Liver (tissue), 8 donors: ENCODE measurements at regions not wholly inside any gene's neighbourhood (a gene's known extent, or its start where the extent isn't known, plus 50 kb on each side); places are given as distances from the start of the nearest gene placed in this dataset.

Experiments
- DNase-seq: peaks from one replicate; pipeline ENCODE4 v3.0.0-alpha.2; 2017; ENCODE audit warnings: low spot score
- H3K27ac ChIP-seq, 2 donors: one replicate each; pipeline ENCODE4 v1.7.0; 2013; ENCODE audit warnings: inconsistent platforms in 2 of 2, low read length in 2 of 2, control low read depth in 1 of 2, low read depth in 1 of 2, mild to moderate bottlenecking in 1 of 2
- H3K27me3 ChIP-seq, 4 donors: one replicate each; pipeline versions ENCODE4 v1.6.1 to v1.7.0; 2013; ENCODE audit warnings: low read length in 3 of 4, inconsistent platforms in 1 of 4, mild to moderate bottlenecking in 1 of 4, moderate library complexity in 1 of 4; ENCODE audit not compliant: control insufficient read depth in 4 of 4, insufficient read depth in 4 of 4
- H3K36me3 ChIP-seq, 4 donors: one replicate each; pipeline versions ENCODE4 v1.6.1 to v1.7.0; 2013; ENCODE audit warnings: low read length in 3 of 4, mild to moderate bottlenecking in 3 of 4, low read depth in 1 of 4, moderate library complexity in 1 of 4; ENCODE audit not compliant: control insufficient read depth in 4 of 4, insufficient read depth in 3 of 4
- H3K4me1 ChIP-seq, 4 donors: one replicate each; pipeline versions ENCODE4 v1.6.1 to v1.7.0; 2013; ENCODE audit warnings: low read length in 3 of 4, mild to moderate bottlenecking in 3 of 4, moderate library complexity in 1 of 4; ENCODE audit not compliant: control insufficient read depth in 4 of 4, insufficient read depth in 4 of 4
- H3K4me3 ChIP-seq, 3 donors: one replicate each; pipeline versions ENCODE4 v1.6.1 to v1.7.0; 2013; ENCODE audit warnings: low read length in 3 of 3, control low read depth in 1 of 3, low read depth in 1 of 3, mild to moderate bottlenecking in 1 of 3
- H3K9ac ChIP-seq, 2 donors: one replicate each; pipeline ENCODE4 v1.7.0; 2013; ENCODE audit warnings: low read length in 2 of 2, mild to moderate bottlenecking in 2 of 2, moderate library complexity in 2 of 2, control low read depth in 1 of 2, low read depth in 1 of 2
- H3K9me3 ChIP-seq, 4 donors: one replicate each; pipeline versions ENCODE4 v1.6.1 to v1.7.0; 2013; ENCODE audit warnings: low read length in 3 of 4; ENCODE audit not compliant: control insufficient read depth in 4 of 4
- FOXA1 ChIP-seq: IDR thresholded peaks from 2 replicates; pipeline ENCODE4 v1.6.1; 2016; ENCODE audit warnings: antibody characterized with exemption
- FOXA2 ChIP-seq: IDR thresholded peaks from 2 replicates; pipeline ENCODE4 v1.6.1; 2016; ENCODE audit warnings: antibody characterized with exemption
- GABPA ChIP-seq, 2 donors: IDR thresholded peaks in 1 of 2; conservative IDR thresholded peaks in 1 of 2; 2 replicates each; pipeline ENCODE4 v1.6.1; 2016; ENCODE audit warnings: antibody characterized with exemption in 2 of 2, mild to moderate bottlenecking in 1 of 2, moderate library complexity in 1 of 2
- HNF4A ChIP-seq, 2 donors: conservative IDR thresholded peaks; 2 replicates each; pipeline ENCODE4 v1.6.1; 2016; ENCODE audit warnings: antibody characterized with exemption in 2 of 2, mild to moderate bottlenecking in 2 of 2
- HNF4G ChIP-seq: IDR thresholded peaks from 2 replicates; pipeline ENCODE4 v1.6.1; 2016; ENCODE audit warnings: antibody characterized with exemption
- JUND ChIP-seq, 2 donors: IDR thresholded peaks; 2 replicates each; pipeline ENCODE4 v1.6.1; 2016; ENCODE audit warnings: antibody characterized with exemption in 2 of 2
- MAX ChIP-seq: IDR thresholded peaks from 2 replicates; pipeline ENCODE4 v1.6.1; 2016; ENCODE audit warnings: antibody characterized with exemption
- NR2F2 ChIP-seq: IDR thresholded peaks from 2 replicates; pipeline ENCODE4 v1.6.1; 2016; ENCODE audit warnings: antibody characterized with exemption
- RAD21 ChIP-seq, 2 donors: IDR thresholded peaks; 2 replicates each; pipeline ENCODE4 v1.6.1; 2016; ENCODE audit warnings: antibody characterized with exemption in 2 of 2, mild to moderate bottlenecking in 2 of 2
- REST ChIP-seq: IDR thresholded peaks from 2 replicates; pipeline ENCODE4 v1.6.1; 2016; ENCODE audit warnings: antibody characterized with exemption, mild to moderate bottlenecking
- RXRA ChIP-seq, 2 donors: IDR thresholded peaks; 2 replicates each; pipeline ENCODE4 v1.6.1; 2017 to 2018; ENCODE audit warnings: antibody characterized with exemption in 2 of 2, mild to moderate bottlenecking in 1 of 2
- SP1 ChIP-seq: IDR thresholded peaks from 2 replicates; pipeline ENCODE4 v1.6.1; 2018; ENCODE audit warnings: antibody characterized with exemption, mild to moderate bottlenecking
- TAF1 ChIP-seq: conservative IDR thresholded peaks from 2 replicates; pipeline ENCODE4 v1.6.1; 2016; ENCODE audit warnings: antibody characterized with exemption, mild to moderate bottlenecking
- YY1 ChIP-seq: IDR thresholded peaks from 2 replicates; pipeline ENCODE4 v1.6.1; 2016; ENCODE audit warnings: antibody characterized with exemption, mild to moderate bottlenecking
- WGBS: extraction: QIAGEN DNeasy Blood & Tissue Kit; methylation state at CpG from one replicate; pipeline ENCODE4 v1.1.7; 2013; 5-methylcytosine and 5-hydroxymethylcytosine counted together
- TF ChIP-seq, protein P1 (sequence below): IDR thresholded peaks from 2 replicates; pipeline ENCODE4 v1.6.1; 2016; ENCODE audit warnings: antibody characterized with exemption
- TF ChIP-seq, protein P2 (sequence below): fragments of 150-350 bp; IDR thresholded peaks from 2 replicates; pipeline ENCODE4 v1.5.1; 2017; ENCODE audit warnings: improper control_type of control experiment, low read depth, low read length; ENCODE audit not compliant: missing input control
- TF ChIP-seq, protein P3 (sequence below): IDR thresholded peaks from 2 replicates; pipeline ENCODE4 v1.6.1; 2016; ENCODE audit warnings: antibody characterized with exemption
- donor health status: healthy.
- donor health status: healthy.
- donor health status: healthy.
- donor health status: healthy.
- donor health status: healthy.

DNA sequence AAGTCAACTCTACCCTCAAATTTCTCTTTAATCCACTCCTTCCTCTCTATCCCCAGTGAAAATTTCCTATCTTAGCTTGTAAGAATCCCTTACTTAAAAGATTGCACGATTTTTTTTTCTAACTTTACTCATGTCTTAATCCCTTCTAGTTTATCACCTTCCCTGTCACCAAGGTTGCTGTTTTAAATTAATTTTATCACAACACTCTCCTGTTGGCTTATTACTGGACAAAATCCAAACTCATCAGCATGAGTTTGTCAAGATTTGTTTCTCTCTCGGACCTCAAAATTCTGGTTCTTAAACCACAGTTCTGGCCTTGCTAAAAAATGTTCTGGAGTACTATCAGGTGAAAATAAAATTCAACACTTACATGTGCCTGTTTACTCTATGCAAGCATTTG, 959.1 kb upstream of the SLC10A2 start (continued):
- TF ChIP-seq, protein P1, sequence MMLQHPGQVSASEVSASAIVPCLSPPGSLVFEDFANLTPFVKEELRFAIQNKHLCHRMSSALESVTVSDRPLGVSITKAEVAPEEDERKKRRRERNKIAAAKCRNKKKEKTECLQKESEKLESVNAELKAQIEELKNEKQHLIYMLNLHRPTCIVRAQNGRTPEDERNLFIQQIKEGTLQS: no peak
- no peak for TF ChIP-seq FOXA2
- no peak for TF ChIP-seq NR2F2
- no peak for TF ChIP-seq MAX
- TF ChIP-seq RXRA (IDR thresholded peaks at IDR 0.05): no peak
- TF ChIP-seq FOXA1: no peak
- no peak for TF ChIP-seq TAF1
- no peak for TF ChIP-seq JUND (IDR thresholded peaks at IDR 0.05)
- TF ChIP-seq HNF4A (conservative IDR thresholded peaks at IDR 0.05): no peak

DNA sequence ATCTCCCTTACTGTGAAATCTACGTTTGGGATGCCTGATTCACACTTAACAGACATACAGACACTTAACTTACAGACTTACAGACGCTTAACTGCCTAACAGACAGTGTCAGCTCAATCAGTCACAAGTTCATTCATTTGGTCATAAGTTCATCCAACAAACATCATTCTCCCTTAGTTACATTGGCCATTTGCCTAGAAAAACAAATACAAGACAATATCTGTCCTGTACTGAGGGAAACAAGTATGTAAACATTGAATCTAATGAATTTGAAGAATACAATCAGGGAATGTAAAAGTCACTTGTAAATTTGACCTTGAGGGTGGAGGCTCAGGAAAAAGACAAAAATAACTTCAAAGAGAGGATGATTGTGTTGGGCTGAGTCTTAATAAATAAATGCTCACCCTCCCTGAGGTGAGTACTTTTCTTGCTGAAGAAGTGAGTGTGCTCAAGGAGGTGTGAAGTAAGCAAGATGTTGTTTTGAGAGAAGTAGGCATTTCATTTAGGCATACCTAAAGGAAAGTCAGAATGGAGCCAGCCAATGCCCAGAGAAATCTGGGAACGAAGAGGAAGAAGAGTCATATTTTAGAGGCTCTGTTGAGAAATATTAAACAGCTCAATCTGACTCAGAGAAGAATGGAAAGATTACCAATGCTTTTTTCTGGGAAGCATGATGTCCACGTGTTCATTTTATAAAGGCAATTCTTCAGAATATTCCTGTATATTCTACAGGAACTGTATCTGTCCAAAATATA, 958.4 kb upstream of the SLC10A2 start:
- Histone ChIP-seq H3K4me1 (no peaks in the 10 kb centered on the region), H3K9ac (no peak overlapping the region), H3K36me3 (no peaks in the 10 kb centered on the region), H3K9me3 (no peaks in the 10 kb centered on the region), H3K27me3 (peaks cover 0 to 2% (median 0%) of the 10 kb centered on the region in 4 donors), H3K27ac (no peak overlapping the region), H3K4me3 (no peak overlapping the region)
- no peak for DNase-seq
- no peak for TF ChIP-seq YY1
- TF ChIP-seq, protein P2, sequence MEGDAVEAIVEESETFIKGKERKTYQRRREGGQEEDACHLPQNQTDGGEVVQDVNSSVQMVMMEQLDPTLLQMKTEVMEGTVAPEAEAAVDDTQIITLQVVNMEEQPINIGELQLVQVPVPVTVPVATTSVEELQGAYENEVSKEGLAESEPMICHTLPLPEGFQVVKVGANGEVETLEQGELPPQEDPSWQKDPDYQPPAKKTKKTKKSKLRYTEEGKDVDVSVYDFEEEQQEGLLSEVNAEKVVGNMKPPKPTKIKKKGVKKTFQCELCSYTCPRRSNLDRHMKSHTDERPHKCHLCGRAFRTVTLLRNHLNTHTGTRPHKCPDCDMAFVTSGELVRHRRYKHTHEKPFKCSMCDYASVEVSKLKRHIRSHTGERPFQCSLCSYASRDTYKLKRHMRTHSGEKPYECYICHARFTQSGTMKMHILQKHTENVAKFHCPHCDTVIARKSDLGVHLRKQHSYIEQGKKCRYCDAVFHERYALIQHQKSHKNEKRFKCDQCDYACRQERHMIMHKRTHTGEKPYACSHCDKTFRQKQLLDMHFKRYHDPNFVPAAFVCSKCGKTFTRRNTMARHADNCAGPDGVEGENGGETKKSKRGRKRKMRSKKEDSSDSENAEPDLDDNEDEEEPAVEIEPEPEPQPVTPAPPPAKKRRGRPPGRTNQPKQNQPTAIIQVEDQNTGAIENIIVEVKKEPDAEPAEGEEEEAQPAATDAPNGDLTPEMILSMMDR: no peak
- TF ChIP-seq JUND (IDR thresholded peaks at IDR 0.05): no peak
- TF ChIP-seq RXRA (IDR thresholded peaks at IDR 0.05): no peak
- no peak for TF ChIP-seq HNF4G
- no peak for TF ChIP-seq HNF4A (conservative IDR thresholded peaks at IDR 0.05)
- TF ChIP-seq MAX: no peak
- TF ChIP-seq RAD21 (IDR thresholded peaks at IDR 0.05): no peak
- TF ChIP-seq NR2F2: no peak
- TF ChIP-seq, protein P1: no peak
- TF ChIP-seq SP1: no peak
- TF ChIP-seq GABPA (IDR thresholded peaks at IDR 0.05 in 1 of 2, conservative IDR thresholded peaks at IDR 0.05 in 1 of 2): no peak
- TF ChIP-seq, protein P3, sequence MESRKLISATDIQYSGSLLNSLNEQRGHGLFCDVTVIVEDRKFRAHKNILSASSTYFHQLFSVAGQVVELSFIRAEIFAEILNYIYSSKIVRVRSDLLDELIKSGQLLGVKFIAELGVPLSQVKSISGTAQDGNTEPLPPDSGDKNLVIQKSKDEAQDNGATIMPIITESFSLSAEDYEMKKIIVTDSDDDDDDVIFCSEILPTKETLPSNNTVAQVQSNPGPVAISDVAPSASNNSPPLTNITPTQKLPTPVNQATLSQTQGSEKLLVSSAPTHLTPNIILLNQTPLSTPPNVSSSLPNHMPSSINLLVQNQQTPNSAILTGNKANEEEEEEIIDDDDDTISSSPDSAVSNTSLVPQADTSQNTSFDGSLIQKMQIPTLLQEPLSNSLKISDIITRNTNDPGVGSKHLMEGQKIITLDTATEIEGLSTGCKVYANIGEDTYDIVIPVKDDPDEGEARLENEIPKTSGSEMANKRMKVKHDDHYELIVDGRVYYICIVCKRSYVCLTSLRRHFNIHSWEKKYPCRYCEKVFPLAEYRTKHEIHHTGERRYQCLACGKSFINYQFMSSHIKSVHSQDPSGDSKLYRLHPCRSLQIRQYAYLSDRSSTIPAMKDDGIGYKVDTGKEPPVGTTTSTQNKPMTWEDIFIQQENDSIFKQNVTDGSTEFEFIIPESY: no peak
- TF ChIP-seq FOXA2: no peak
- no peak for TF ChIP-seq REST
- 40% methylated on average over 4 of the region's 4 CpGs for WGBS
